ENCODE measurements at regions not wholly inside any gene's neighbourhood (a gene's known extent, or its start where the extent isn't known, plus 50 kb on each side); places are given as distances from the start of the nearest gene placed in this dataset.
"Not testable (repeated sequence)": the region's sequence is repeated elsewhere in the genome, so short reads cannot be mapped to it uniquely, and the experiment has no call there.

DNA sequence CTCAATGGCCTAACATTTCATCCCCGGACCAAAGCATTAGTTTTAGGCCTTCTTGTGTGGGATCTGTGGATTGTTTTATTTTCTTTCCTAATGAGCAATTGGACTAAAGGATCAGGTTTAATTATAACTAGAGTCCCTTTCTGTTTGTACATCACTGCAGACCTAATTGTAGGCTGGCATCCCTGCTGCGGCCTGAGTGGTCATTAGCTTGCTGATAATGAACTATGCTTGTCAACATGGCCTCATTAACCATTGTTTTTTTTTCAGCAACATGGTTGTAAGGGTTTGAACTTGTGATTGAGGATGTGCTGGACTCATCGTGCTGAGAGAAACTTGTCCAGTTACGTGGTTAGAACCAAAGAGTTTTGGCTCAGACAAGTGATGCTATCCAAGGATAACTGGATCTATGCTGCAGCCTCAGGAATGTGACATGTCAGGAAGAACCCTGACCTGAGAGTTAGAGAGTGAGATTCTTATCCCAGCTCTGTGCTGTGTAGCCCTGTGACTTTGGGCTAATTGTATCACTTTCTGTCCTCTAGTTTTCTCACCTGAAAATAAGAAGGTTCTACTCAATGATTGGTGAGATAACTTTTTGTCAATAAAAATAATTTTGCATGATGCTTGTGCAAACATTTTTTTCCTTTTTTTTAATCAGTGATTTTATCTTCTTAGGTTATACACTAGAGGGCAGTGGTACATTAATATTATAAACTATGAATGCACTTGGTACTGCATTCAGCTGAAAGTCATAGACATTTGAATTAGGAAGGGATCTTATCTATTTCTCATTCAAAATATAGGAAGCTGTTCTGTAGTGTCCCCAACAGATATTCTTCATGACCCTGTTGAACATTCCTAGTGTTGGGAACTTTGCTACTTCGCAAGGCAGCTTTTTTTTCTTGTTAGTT lies 140.9 kb downstream of the RNF144B start:
- peak; percentile 43 for DNase-seq (ENCODE audit: low spot score)

DNA sequence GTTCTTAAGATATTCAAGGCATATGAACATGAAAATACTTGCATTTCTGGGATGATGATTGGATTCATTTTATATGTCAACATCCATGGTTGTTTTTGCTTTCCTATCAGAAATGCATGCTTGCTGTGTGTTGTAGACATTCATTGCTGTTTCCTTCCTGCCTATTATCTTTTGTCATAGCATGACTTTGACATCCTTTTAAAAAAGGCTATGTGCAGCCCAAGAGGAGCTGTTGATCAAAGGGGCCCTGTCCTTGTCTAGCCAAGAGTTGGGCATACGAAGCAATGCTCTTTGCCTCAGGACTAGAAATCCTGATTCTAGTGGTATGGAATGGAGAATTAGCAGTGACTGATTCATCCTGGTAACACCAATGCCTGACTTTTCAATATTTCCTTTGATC lies 143.1 kb downstream of the RNF144B start:
- no peak for DNase-seq (ENCODE audit: low spot score)

DNA sequence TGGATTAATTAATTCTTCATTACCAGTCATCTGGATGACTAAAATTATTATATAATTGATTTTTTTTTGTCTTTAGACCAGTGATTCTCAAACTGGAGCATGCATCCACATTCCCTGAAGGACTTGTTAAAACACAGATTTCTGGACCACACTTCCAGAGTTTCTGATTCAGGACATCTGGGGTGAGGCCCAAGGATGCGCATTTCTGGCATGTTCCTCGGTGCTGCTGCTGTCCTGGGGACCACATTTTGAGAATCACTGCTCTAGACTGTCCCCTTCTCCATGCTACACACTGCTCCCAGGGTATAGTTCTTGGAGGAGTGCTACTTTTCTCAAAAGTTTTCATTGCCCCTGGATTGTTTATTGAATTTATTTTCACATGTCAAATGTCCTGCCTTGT lies 145.0 kb downstream of the RNF144B start:
- no peak for DNase-seq (ENCODE audit: low spot score)

DNA sequence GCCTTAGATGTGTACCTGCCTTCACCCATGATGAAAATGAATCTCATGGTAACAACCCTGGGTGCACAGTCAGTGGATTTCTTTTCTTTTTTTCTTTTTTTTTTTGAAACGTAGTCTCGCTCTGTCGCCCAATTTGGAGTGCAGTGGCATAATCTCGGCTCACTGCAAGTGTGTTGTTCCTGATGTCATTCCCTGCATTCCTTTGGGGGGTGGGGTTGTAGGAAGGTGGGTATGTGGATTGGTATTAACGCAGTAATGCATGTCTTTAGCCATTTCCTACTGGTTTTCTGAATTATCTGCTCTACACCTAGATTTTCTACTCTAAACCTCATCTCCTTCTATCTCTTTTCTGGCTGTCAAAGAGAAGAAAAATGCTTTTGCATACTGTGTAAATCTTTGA lies 146.6 kb downstream of the RNF144B start:
- no peak for DNase-seq (ENCODE audit: low spot score)

DNA sequence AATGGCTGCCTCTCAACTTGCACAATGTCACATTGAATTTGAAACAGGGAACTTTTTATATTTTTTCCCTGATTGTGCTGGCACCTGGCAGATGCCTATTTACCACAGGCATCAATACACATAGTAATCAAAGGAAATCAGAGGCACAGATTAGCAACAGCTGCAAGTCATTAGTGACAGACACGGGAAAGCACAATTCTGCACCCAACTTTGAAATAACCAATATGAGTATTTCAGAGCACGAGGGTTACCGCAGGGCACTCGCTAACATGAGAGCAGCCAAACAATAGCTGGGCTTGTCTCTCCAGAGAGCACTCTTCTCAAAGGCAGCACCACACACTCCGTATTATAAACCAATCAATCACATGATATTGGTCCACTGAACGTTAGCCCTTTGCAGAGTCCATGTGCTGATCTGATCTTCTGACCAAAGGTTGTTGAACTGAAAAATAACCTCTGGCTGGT lies 149.5 kb downstream of the RNF144B start:
- DNase-seq (ENCODE audit: low spot score), result no peak

DNA sequence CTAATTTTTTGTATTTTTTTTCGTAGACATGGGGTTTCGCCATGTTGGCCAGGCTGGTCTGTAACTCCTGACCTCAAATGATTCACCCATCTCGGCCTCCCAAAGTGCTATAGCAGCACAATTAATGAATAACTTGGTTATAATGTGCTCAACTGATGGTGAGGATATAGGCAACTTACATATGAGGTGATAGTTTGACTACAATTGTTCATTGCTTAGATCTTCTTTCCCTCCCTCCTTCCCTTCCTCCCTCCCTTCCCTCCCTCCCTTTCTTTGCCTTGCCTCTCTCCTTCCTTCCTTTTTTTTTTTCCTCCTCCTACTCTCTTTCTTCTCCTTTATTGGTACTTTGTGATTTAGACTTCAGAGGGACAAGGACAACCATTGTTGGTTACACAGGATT lies 151.2 kb downstream of the RNF144B start:
- DNase-seq (ENCODE audit: low spot score), result no peak

DNA sequence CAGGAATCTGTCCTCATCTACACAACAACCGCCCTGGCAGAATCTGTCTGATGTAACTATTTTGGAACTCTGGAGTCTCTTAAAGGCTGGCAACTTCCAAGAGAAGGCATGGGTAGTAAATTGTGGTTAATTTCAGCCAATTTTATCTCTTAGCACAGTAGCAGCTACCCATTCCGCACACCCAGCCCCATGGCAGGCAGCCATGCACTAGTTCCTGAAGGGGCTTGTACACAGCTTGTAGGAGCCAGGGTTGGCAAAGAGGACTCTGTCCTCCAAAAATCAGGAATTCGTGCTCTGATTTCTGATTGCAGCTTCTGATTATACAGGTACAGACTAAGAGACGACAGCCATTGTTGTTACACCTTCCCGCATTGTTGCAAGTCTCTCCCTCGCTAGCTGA lies 155.9 kb downstream of the RNF144B start:
- DNase-seq (ENCODE audit: low spot score), result no peak

DNA sequence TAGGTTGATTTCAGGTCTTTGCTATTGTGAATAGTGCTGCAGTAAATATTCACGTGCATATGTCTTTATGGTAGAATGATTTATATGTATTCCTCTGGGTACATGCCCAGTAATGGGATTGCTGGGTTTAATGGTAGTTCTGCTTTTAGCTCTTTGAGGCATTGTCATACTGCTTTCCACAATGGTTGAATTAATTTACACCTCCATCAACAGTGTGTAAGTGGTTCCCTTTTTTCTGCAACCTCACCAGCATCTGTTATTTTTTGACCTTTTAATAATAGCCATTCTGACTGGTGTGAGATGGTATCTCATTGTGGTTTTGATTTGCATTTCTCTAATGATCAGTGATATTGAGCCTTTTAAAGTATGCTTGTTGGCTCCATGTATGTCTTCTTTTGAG lies 158.0 kb downstream of the RNF144B start:
- DNase-seq (ENCODE audit: low spot score), result not testable (repeated sequence)

DNA sequence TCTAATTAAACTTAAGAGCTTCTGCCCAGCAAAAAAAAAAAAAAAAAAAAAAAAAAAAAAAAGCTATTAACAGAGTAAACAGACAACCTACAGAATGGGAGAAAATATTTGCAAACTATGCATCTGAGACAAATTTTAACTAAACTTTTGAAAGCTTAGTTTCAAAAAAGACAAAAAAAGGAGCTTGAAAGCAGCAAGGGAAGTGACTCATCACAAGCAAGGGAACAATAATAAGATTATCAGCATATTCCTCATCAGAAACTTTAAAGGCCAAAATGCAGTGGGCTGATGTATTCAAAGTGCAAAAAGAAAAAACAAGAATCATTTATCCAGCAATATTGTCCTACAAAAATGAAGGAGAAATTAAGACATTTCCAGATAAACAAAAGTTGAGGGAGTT lies 158.6 kb downstream of the RNF144B start:
- no peak for DNase-seq (ENCODE audit: low spot score)

DNA sequence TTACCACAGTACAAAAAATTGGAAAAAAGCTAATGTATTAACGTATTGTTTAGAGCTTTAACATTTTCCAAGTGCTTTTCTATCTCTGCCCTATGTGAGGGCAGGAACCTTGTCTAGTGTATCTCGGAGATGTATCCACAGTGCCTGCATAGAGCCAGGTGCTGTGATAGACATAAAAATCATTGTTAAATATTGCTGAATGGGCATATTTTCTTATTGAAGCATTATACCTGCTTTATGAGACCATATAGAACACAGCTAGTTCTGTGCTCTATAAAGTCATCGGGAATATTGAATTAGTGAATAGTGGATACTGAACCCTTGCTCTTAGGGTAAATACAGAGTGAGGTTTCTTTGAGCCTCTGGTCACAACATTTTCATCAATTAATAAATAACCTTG lies 163.0 kb downstream of the RNF144B start:
- no peak for DNase-seq (ENCODE audit: low spot score)

DNA sequence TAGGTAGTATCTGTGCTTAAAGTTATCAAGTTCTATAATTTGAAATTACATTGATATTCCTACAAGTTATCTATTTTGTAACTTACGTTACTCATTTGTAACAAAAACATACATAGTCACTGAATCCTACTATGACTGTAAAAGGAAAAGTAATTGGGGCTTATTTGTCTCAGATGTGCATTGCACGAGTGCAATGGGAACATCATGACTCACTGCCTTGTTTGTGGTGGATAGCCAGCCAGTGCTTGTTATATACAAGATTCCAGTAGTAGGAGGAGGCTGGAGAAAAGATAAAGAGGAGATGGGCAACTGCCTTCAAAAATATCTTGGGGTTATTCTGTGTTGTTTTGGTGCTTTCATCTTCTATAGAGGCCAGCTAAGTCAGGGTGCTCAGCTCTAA lies 164.1 kb downstream of the RNF144B start:
- no peak for DNase-seq (ENCODE audit: low spot score)

DNA sequence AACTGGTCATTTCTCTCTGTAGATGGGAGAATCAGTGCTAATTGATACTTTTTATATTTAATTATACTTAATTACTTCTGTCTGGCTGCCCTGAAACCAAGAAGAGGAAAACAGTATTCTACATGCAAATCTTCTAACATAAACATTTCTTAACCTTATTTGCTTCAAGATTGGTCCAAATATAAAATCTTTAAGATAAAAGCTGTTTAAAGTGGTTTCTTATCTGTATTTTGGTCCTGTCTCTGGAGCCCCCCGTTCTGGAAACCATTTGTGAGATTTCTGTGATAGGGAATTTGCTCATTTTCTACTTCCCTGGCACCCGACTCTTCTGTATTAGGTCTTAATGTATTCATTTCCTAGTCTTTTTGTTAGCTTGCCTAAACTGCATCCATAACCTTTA lies 168.6 kb downstream of the RNF144B start:
- no peak for DNase-seq (ENCODE audit: low spot score)

DNA sequence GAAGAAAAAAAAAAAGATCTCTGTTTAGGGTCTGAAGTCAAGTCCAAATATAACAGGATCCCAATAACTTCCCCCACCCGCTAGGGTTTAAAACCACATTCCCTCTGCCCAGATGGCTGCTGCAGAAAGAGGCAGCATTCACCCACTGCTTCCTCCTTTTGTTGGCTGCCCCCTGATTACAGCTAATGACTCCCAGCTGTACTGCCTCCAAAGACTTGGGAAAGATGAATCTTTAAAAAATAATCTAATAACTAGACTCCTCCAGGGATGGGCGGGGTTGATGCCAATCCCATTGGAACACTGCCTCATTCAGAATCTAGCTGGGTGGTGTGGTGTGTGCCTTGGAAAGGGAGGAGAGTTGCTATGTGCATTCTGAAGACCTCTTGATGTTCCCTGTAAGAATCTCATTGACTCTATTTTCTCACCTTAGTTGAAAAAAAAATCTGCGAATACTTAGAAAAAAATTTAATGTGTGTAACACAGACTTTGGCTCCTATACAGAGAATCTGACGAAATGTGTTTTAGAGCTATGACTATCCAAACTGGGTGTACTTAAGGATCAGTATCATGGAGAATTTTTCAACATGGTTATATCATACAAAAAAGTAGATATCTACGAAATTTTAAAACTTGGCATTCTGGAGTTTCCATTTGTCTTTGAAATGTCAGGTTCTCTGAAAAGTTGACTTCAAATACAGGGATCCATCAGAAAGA lies 174.0 kb downstream of the RNF144B start:
- DNase-seq (ENCODE audit: low spot score), result no peak

DNA sequence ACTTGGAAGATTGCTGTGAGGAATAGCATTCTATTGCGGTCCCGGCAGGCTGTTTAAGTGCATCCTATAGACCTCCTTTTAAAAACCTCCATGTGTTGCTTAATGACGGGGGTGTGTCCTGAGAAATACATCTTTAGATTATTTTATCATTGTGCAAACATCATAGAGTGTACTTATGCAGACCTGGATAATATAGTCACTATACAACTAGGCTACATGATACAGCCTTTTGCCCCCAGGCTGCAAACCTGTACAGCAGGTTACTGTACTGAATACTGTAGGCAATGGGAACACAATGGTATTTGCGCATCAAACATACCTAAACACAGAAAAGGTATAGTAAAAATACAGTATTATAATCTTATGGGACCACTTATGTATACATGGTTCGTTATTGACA lies 175.6 kb downstream of the RNF144B start:
- DNase-seq (ENCODE audit: low spot score), result no peak

DNA sequence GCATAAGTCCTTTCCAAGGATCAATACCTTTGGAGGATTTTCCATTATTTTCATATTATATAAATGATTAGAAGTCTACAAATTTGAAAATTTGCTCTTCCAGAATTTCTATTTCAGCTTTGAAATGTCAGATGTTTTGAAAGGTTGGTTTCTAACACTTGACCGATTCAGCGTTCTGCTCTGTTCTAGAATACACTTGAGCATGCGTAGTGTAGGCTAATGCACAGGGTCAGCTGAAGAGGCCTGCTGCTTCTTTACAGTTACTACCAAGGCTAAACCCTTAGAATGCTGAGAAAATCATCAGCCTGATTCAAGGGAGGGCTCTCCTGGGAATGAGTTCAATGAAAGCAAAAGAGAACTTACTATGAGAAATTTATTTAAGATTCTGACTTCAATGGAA lies 177.6 kb downstream of the RNF144B start:
- DNase-seq (ENCODE audit: low spot score), result no peak

DNA sequence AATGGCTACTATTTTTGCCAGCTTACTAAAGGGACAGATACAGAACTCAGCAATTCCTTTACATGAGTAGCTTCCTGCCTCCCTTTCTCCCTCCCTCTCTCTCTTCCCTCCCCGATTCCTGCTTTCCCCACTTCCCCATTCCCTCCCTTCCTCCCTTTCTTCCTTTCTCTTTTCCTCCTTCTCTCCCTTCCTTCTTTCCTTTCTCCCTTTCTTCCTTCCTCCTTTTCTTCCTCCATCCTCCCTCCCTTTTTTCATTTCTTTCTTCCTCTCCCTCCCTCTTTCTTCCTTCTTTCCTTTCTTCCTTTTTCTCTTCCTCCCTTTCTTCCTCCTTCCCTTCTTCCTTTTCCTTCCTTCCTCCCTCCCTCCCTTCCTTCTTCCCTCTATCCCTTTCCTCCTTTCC lies 178.1 kb downstream of the RNF144B start:
- no peak for DNase-seq (ENCODE audit: low spot score)

DNA sequence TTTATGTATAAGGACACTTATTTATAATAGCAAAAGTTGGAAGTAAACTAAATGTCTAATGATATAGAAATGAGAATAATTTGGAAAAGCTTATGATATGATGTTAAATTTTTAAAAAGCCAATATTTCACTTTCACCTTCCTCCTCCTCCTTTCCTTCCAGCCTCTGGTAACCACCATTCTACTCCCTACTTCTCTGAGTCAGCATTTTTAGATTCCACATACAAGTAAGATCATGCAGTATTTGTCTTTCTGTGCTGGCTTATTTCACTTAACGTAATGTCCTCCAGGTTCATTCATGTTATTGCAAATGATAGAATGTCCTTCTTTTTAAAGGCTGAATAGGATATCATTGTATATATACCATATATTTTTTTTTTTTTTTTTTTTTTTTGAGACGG lies 180.2 kb downstream of the RNF144B start:
- DNase-seq (ENCODE audit: low spot score), result no peak

DNA sequence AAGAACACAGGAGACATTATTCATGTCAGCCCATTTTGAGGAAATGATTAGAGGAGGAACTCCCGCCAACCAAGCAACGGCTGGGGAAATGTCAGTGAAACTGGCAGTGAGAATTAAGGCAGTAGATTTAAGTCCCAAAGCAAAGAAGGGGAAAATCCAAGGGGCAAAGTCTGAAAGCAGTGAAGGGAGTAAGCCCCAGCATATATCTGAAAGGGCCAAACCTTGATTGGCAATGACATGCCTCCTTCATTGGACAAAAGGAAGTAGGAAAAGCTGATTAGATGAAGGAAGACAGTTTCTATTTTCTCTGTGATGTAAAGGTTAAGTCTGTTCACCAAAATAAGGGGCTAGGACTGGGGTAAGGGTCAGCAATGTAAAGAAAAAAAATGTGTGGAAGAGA lies 190.3 kb downstream of the RNF144B start:
- no peak for DNase-seq (ENCODE audit: low spot score)

DNA sequence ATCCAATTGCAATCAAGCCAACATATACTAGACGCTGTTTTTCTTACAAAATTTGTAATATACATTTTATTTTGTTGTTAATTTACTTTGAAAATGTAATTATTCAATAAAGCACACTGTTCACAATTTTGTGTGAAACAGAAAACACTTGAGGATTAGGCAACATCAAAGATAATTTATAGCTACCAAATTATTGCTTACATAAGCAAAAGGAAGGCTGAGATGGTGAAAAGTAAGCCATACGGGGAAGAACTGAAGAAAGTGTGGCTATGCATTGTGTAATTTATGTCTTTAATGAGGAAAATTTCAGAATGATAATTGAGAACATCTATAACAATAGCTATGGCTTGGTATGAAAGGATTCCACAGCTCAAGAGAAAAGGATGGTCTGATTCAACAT lies 192.0 kb downstream of the RNF144B start:
- DNase-seq (ENCODE audit: low spot score), result no peak

DNA sequence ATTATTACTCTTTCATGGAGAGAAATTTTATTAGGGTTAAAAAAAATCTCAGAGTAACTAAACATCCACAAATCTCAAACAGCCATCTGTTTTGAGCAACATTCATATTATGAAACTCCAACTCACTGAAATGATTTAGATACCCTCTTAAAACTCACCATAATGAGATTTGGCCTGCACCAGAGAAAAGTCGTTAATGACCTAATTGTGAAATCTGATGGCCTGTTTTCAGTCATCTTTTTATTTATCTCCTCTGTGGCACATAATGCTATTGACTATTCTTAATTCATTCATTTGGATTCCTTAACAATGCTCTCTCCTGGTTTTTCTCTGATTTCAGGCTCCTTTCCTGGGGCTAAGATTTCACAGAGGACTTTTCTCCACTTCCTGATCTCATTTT lies 192.7 kb downstream of the RNF144B start:
- no peak for DNase-seq (ENCODE audit: low spot score)

DNA sequence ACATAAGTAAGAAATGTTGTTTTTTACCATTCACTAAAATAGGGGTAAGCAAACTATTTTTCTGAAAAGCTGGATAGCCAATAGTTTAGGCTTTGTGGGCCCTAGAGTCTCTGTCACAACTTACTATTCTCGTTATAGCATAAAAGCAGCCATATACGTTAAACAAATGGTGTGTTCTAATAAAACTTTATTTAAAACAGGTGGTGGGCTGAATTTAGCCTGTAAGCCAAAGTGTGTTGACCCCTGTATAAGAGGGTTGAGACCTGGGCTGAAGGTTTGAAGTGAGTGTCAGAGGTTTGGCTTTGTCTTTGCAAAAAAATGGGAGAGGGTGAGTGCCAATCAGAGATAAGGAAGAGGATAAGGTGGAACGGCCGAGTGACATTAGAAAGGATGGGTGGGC lies 197.2 kb downstream of the RNF144B start:
- no peak for DNase-seq (ENCODE audit: low spot score)

DNA sequence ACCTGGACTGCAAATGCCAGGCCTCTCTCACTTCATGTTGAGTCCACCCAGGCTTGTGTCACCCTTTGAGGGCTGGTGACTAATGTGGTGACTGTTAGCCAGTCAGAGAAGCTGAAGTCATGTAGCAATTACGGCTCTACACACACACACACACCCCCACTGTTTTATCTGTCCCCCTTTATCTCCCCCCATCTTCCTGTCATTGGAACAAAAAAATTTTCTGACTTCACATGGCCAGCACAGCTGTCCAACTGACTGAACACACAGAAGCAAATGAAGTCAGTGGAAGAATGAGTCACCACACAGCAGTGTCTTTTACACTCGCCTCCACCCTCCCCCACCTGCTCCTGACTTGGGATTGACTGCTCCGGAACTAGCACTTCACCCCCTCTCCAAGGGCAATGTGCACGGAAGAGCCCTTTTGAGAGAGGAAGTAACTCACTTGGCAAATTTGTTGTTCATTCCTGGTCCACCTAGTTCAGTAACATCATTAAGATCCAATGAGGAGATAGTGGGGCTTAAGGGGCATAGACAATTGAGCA lies 198.0 kb downstream of the RNF144B start:
- no peak for DNase-seq (ENCODE audit: low spot score)

DNA sequence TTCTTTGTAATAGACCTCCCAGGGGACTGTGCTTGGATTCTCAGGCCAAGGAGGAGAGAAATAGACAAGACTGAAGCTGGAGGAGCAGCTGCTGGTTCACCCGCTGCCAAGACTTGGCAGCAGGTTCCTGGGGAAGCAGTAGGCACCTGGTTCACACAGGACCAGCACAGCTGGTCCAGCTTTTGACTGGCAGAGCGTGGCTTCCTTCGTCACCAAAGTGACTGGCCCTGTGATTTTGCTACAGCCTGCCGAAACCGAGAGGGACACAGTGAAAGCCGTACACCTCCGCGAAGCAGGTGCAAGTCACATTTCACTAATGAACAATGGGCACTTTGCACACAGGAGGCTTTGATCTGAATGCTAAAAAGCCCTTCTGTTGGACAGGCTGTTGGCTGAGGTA lies 199.0 kb downstream of the RNF144B start:
- no peak for DNase-seq (ENCODE audit: low spot score)

Data from NAMALWA (cell line).